ENCODE measurements at regions not wholly inside any gene's neighbourhood (a gene's known extent, or its start where the extent isn't known, plus 50 kb on each side); places are given as distances from the start of the nearest gene placed in this dataset.

DNA sequence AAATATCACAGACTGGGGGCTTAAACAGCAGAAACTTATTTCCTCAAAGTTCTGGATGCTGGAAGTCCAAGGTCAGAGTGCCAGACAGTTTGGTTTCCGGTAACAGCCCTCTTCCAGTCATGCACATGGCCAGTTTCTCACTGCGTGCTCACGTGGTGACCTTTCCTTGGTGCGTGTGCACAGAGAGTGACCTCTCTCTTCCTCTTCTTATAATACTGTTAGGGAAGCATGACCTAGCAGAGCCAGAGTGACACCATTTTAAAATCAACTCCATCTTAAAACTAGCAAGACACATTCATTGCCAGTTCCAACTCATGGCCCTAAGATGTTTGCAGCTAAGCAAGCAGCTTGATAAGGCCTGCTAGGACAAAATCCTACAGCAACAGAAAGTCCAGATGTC, 221.5 kb upstream of the DAAM1 start:
- TF ChIP-seq, protein P1, sequence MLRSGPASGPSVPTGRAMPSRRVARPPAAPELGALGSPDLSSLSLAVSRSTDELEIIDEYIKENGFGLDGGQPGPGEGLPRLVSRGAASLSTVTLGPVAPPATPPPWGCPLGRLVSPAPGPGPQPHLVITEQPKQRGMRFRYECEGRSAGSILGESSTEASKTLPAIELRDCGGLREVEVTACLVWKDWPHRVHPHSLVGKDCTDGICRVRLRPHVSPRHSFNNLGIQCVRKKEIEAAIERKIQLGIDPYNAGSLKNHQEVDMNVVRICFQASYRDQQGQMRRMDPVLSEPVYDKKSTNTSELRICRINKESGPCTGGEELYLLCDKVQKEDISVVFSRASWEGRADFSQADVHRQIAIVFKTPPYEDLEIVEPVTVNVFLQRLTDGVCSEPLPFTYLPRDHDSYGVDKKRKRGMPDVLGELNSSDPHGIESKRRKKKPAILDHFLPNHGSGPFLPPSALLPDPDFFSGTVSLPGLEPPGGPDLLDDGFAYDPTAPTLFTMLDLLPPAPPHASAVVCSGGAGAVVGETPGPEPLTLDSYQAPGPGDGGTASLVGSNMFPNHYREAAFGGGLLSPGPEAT (IDR thresholded peaks at IDR 0.05; ENCODE audit: low read depth): no peak
- TF ChIP-seq EZH2 (IDR thresholded peaks at IDR 0.05; ENCODE audit: borderline replicate concordance, control insufficient read depth, low read depth, low read length) (no peak), ZNF622 (IDR thresholded peaks at IDR 0.05) (no peak), ETV6 (conservative IDR thresholded peaks at IDR 0.05 in 1 of 2, IDR thresholded peaks at IDR 0.05 in 1 of 2; ENCODE audit: borderline replicate concordance in 1 of 2, low read depth in 1 of 2) (no peak), NFXL1 (IDR thresholded peaks at IDR 0.05; ENCODE audit: borderline replicate concordance) (no peak), CTCF (IDR thresholded peaks at IDR 0.05 in 2 of 3, conservative IDR thresholded peaks at IDR 0.05 in 1 of 3; ENCODE audit: control insufficient read depth in 2 of 3, extremely low read depth in 1 of 3, insufficient read depth in 1 of 3, low read depth in 3 of 3, low read length in 3 of 3) (no peak), JUND (IDR thresholded peaks at IDR 0.05; ENCODE audit: low read depth, low read length) (no peak), HDGF (IDR thresholded peaks at IDR 0.05) (no peak), FOXM1 (IDR thresholded peaks at IDR 0.05; ENCODE audit: low read depth, low read length) (no peak), RFX5 (IDR thresholded peaks at IDR 0.05; ENCODE audit: low read depth, low read length) (no peak), POLR2A (IDR thresholded peaks at IDR 0.05; ENCODE audit: low read depth, low read length) (no peak), KDM1A (IDR thresholded peaks at IDR 0.05; ENCODE audit: borderline replicate concordance) (no peak)
- TF ChIP-seq, protein P2, sequence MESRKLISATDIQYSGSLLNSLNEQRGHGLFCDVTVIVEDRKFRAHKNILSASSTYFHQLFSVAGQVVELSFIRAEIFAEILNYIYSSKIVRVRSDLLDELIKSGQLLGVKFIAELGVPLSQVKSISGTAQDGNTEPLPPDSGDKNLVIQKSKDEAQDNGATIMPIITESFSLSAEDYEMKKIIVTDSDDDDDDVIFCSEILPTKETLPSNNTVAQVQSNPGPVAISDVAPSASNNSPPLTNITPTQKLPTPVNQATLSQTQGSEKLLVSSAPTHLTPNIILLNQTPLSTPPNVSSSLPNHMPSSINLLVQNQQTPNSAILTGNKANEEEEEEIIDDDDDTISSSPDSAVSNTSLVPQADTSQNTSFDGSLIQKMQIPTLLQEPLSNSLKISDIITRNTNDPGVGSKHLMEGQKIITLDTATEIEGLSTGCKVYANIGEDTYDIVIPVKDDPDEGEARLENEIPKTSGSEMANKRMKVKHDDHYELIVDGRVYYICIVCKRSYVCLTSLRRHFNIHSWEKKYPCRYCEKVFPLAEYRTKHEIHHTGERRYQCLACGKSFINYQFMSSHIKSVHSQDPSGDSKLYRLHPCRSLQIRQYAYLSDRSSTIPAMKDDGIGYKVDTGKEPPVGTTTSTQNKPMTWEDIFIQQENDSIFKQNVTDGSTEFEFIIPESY (IDR thresholded peaks at IDR 0.05): no peak

Measured in GM12878 (cell line).